Amygdala (tissue), 56 donors: ENCODE measurements at regions not wholly inside any gene's neighbourhood (a gene's known extent, or its start where the extent isn't known, plus 50 kb on each side); places are given as distances from the start of the nearest gene placed in this dataset.
A peak's percentile ranks its signal among the peaks of the same experiment; 100 is the strongest.

ENCODE experiments used
- DNase-seq, 56 donors: peaks; one replicate each; lab custom pipeline; 2025; lab: John Stamatoyannopoulos, UW

GRCh38 chr5:89133975-89134374, 251.0 kb upstream of the MEF2C start:
- DNase-seq = no peak

GRCh38 chr5:89133129-89133528, 250.1 kb upstream of the MEF2C start:
- DNase-seq = no peak

DNA sequence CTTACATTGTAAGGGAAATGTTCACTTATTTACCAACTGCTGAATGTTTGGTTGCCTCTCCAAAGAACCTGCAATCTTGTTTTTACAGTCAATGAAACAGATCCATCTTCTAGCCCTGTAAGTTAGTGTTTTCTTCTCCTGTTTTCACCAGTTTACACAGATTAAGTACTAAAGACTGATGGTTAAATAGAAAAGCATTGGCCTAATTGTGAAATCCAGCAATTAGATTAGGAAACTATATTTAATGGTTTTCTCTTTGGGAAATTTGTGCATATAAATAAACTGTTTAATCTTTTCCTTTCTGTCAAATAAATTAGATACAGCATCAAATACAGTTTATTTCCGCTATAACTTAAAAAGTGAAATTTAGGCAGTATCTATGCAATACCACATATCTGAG, 247.9 kb upstream of the MEF2C start:
- no peak for DNase-seq

DNA sequence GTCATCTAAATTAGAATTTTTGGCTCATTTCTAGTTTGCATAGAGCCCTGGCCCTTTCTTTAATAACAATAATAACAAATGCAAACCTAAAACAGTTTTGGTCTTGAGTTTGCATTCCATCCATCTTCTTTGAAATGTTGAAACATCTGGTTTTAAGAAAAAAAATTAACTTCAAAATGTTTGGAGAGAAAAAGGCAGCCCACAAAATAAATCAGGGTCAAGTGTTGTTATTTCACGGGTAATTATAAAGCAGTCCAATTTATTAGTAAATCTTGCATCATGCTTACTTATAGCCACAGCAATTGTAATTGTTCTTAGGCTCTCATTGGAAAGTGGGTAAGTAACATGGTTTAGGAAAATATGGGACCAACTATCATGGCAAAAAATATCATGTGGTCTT, 247.0 kb upstream of the MEF2C start:
- no peak for DNase-seq

DNA sequence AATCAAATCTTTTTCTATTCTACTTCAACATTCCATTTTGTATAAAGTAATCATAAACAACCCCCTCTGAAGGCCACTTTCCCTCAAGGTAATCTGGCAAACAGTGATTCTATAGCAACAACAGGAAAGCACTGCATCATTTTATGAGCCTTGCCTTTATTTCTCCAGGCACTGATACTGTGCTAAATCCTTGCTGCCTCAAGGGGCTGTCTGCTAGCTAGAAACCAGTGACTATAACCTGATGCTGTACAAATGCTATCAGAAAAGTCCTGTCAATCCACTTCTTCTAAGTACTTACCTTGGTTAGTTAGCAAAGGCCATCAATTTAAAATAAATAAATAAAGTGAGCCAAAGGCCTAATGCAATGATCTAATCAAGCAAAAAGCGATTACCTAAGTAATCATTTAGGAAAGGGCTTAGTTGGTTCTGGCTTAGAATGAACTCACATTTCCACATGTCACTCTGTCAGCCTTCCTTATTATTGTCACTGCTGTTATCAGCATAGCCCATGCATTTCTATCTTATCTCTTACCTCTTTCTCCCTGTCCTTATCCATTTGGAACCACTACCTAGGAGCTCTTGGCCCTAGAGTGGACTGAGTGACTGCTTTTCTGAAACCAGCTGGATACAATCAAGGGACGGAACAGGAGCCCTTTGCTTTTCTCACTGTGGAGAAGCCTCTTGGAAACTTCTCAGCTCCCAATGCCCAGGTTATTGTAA, 246.1 kb upstream of the MEF2C start:
- DNase-seq = no peak

GRCh38 chr5:89128092-89128491, 245.1 kb upstream of the MEF2C start:
- DNase-seq = peak in 1 of 56 donors; percentile 0

- no peak for DNase-seq
Observed at GRCh38 chr5:89127191-89127590, 244.2 kb upstream of the MEF2C start.

- DNase-seq = no peak
Observed at GRCh38 chr5:89125372-89125771, 242.4 kb upstream of the MEF2C start.

- DNase-seq = no peak
Observed at GRCh38 chr5:89123581-89123980, 240.6 kb upstream of the MEF2C start.

- peak in 8 of 56 donors; percentile 0 to 20 (median 3) for DNase-seq
Observed at GRCh38 chr5:89120719-89121118, 237.7 kb upstream of the MEF2C start.

- no peak for DNase-seq
Observed at GRCh38 chr5:89117124-89117644, 234.2 kb upstream of the MEF2C start.

DNA sequence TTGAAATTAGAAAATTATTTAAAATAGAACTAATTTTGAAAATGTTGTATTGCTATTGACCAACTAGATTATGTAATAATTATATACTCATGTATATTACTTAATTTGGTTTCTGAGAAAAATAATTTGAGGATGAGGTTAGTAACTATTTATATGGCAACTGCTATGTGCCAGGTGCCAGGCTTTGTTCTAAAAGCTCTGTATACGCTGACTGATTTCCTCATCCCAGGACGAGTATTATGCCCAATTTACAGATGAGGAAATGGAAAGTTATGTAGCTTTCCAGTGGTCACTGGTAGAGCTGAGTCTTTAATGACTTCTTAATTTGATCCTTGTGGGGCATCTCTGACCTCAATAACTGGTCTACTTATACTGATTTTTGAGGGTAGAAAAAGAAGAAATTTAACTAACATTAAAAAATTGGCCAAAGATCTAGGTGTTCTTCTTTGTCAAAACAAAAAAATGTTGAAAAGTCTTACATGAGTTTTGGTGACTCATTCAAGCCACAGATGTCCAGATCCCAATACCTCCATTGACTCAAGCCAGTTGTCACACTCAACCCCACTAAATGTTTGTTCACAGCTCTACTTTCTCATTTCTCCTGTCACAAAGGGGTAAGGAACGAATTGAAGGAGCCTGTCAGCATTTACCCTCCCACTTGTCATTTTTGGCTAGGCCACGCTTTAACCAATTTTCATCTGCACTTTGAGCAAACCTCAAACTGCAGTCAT, 228.1 kb upstream of the MEF2C start:
- DNase-seq = no peak

- DNase-seq = no peak
Observed at GRCh38 chr5:89106480-89106879, 223.5 kb upstream of the MEF2C start.

- no peak for DNase-seq
Observed at GRCh38 chr5:89105836-89106235, 222.9 kb upstream of the MEF2C start.

DNA sequence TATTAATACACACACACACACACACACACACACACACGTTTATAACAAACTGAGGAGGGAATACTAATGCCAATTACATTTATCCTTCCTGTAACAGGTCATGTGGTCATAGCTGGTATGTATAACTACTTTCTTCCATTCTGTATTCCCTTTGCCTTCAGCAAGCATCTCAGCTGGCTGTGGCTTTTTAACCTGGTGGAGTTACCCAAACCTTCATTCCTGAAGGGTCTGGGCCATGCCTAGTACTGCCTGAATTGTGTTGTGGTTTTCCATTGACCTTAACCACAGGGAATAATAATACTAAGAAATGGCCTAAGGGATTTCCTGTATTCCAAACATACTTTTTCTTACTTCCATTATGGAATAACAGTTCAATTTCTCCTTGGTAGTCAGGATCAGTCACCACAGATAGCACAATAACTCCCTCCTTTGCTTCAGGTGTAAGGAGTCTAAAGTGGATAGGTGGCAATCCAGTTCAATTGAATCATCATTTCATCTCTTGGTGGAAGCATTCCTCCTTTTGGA, 222.2 kb upstream of the MEF2C start:
- DNase-seq = no peak

DNA sequence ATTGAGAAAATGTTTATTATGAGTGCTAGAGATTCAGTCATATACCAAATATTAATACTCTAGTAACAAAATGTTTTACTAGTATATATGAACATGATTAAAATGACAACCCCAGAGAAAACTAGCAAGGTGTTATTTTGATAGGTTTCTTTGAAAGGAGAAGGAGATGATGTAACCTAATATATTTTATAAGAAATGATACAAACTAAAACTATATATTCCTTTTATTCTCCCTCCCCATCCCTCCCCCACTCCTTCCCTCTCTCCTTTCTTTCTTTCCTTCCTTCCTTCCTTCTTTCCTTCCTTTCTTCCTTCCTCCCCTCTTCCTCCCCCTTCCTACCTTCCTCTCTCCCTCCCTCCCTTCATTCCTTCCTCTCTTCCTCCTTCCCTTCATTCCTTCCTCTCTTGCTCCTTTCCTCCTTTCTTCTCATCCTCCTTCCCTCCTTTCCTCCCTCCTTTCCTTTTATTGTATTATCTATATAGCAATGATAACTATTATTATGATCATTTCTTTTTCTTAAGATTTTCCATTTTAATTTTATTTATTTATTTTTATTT, 215.3 kb upstream of the MEF2C start:
- no peak for DNase-seq

GRCh38 chr5:89097103-89097502, 214.1 kb upstream of the MEF2C start:
- DNase-seq = no peak

GRCh38 chr5:89095341-89095740, 212.4 kb upstream of the MEF2C start:
- no peak for DNase-seq

GRCh38 chr5:89090037-89090436, 207.1 kb upstream of the MEF2C start:
- no peak for DNase-seq

GRCh38 chr5:89087551-89088318, 204.8 kb upstream of the MEF2C start:
- DNase-seq = no peak

GRCh38 chr5:89087128-89087527, 204.1 kb upstream of the MEF2C start:
- DNase-seq = no peak
